ENCODE measurements at regions not wholly inside any gene's neighbourhood (a gene's known extent, or its start where the extent isn't known, plus 50 kb on each side); places are given as distances from the start of the nearest gene placed in this dataset.
"Not testable (repeated sequence)": the region's sequence is repeated elsewhere in the genome, so short reads cannot be mapped to it uniquely, and the experiment has no call there.

- no peaks in the 10 kb centered on the region for H3K36me3 ChIP-seq (ENCODE audit: insufficient read depth, low read depth, low read length)
- no peaks in the 10 kb centered on the region for H3K27me3 ChIP-seq (ENCODE audit: insufficient read depth, low read length)
- H3K4me3 ChIP-seq (ENCODE audit: low read length): no peak overlapping the region
- no peak overlapping the region for H3K27ac ChIP-seq (ENCODE audit: low read length)
- H3K9ac ChIP-seq (ENCODE audit: low read depth, low read length): no peak overlapping the region
- H3K4me1 ChIP-seq (ENCODE audit: insufficient read depth, low read length): no peaks in the 10 kb centered on the region
- no peaks in the 10 kb centered on the region for H3K9me3 ChIP-seq (ENCODE audit: insufficient read depth, low read depth, low read length)
These were observed 363.4 kb downstream of the NPR3 start for GRCh38 chr5:33074548-33074947.

GRCh38 chr5:33075731-33076130 lies 364.6 kb downstream of the NPR3 start:
- no peak overlapping the region for H3K9ac ChIP-seq (ENCODE audit: low read depth, low read length)
- no peak overlapping the region for H3K4me3 ChIP-seq (ENCODE audit: low read length)
- no peak overlapping the region for H3K27ac ChIP-seq (ENCODE audit: low read length)
- no peaks in the 10 kb centered on the region for H3K4me1 ChIP-seq (ENCODE audit: insufficient read depth, low read length)
- no peaks in the 10 kb centered on the region for H3K36me3 ChIP-seq (ENCODE audit: insufficient read depth, low read depth, low read length)
- no peaks in the 10 kb centered on the region for H3K27me3 ChIP-seq (ENCODE audit: insufficient read depth, low read length)
- H3K9me3 ChIP-seq (ENCODE audit: insufficient read depth, low read depth, low read length): no peaks in the 10 kb centered on the region

GRCh38 chr5:33079548-33079947 lies 361.2 kb upstream of the TARS1 start:
- Histone ChIP-seq H3K4me3 (ENCODE audit: low read length) (no peak overlapping the region), H3K4me1 (ENCODE audit: insufficient read depth, low read length) (no peaks in the 10 kb centered on the region), H3K27me3 (ENCODE audit: insufficient read depth, low read length) (no peaks in the 10 kb centered on the region), H3K36me3 (ENCODE audit: insufficient read depth, low read depth, low read length) (no peaks in the 10 kb centered on the region), H3K9me3 (ENCODE audit: insufficient read depth, low read depth, low read length) (no peaks in the 10 kb centered on the region), H3K27ac (ENCODE audit: low read length) (no peak overlapping the region), H3K9ac (ENCODE audit: low read depth, low read length) (no peak overlapping the region)

- Histone ChIP-seq H3K4me1 (ENCODE audit: insufficient read depth, low read length) (no peaks in the 10 kb centered on the region), H3K36me3 (ENCODE audit: insufficient read depth, low read depth, low read length) (no peaks in the 10 kb centered on the region), H3K27me3 (ENCODE audit: insufficient read depth, low read length) (no peaks in the 10 kb centered on the region), H3K27ac (ENCODE audit: low read length) (no peak overlapping the region), H3K9me3 (ENCODE audit: insufficient read depth, low read depth, low read length) (no peaks in the 10 kb centered on the region), H3K9ac (ENCODE audit: low read depth, low read length) (no peak overlapping the region), H3K4me3 (ENCODE audit: low read length) (no peak overlapping the region)
These were observed 360.5 kb upstream of the TARS1 start for GRCh38 chr5:33080287-33080686.

- Histone ChIP-seq H3K9me3 (ENCODE audit: insufficient read depth, low read depth, low read length) (no peaks in the 10 kb centered on the region), H3K36me3 (ENCODE audit: insufficient read depth, low read depth, low read length) (no peaks in the 10 kb centered on the region), H3K27ac (ENCODE audit: low read length) (no peak overlapping the region), H3K9ac (ENCODE audit: low read depth, low read length) (no peak overlapping the region), H3K4me3 (ENCODE audit: low read length) (no peak overlapping the region), H3K4me1 (ENCODE audit: insufficient read depth, low read length) (no peaks in the 10 kb centered on the region), H3K27me3 (ENCODE audit: insufficient read depth, low read length) (no peaks in the 10 kb centered on the region)
These were observed 352.6 kb upstream of the TARS1 start for GRCh38 chr5:33088176-33088575.

GRCh38 chr5:33091571-33092363 lies 349.0 kb upstream of the TARS1 start:
- no peaks in the 10 kb centered on the region for H3K4me1 ChIP-seq (ENCODE audit: insufficient read depth, low read length)
- no peak overlapping the region for H3K9ac ChIP-seq (ENCODE audit: low read depth, low read length)
- H3K9me3 ChIP-seq (ENCODE audit: insufficient read depth, low read depth, low read length): no peaks in the 10 kb centered on the region
- no peaks in the 10 kb centered on the region for H3K27me3 ChIP-seq (ENCODE audit: insufficient read depth, low read length)
- H3K4me3 ChIP-seq (ENCODE audit: low read length): no peak overlapping the region
- no peaks in the 10 kb centered on the region for H3K36me3 ChIP-seq (ENCODE audit: insufficient read depth, low read depth, low read length)
- H3K27ac ChIP-seq (ENCODE audit: low read length): no peak overlapping the region

GRCh38 chr5:33092719-33093118 lies 348.0 kb upstream of the TARS1 start:
- Histone ChIP-seq H3K4me1 (ENCODE audit: insufficient read depth, low read length) (no peaks in the 10 kb centered on the region), H3K9ac (ENCODE audit: low read depth, low read length) (no peak overlapping the region), H3K27me3 (ENCODE audit: insufficient read depth, low read length) (no peaks in the 10 kb centered on the region), H3K4me3 (ENCODE audit: low read length) (no peak overlapping the region), H3K27ac (ENCODE audit: low read length) (no peak overlapping the region), H3K36me3 (ENCODE audit: insufficient read depth, low read depth, low read length) (no peaks in the 10 kb centered on the region), H3K9me3 (ENCODE audit: insufficient read depth, low read depth, low read length) (no peaks in the 10 kb centered on the region)

GRCh38 chr5:33102551-33102950 lies 338.2 kb upstream of the TARS1 start:
- Histone ChIP-seq H3K4me3 (ENCODE audit: low read length) (no peak overlapping the region), H3K27ac (ENCODE audit: low read length) (no peak overlapping the region), H3K4me1 (ENCODE audit: insufficient read depth, low read length) (no peaks in the 10 kb centered on the region), H3K9me3 (ENCODE audit: insufficient read depth, low read depth, low read length) (peaks cover 55% of the 10 kb centered on the region), H3K27me3 (ENCODE audit: insufficient read depth, low read length) (no peaks in the 10 kb centered on the region), H3K36me3 (ENCODE audit: insufficient read depth, low read depth, low read length) (no peaks in the 10 kb centered on the region), H3K9ac (ENCODE audit: low read depth, low read length) (no peak overlapping the region)

- H3K27me3 ChIP-seq (ENCODE audit: insufficient read depth, low read length): no peaks in the 10 kb centered on the region
- H3K9me3 ChIP-seq (ENCODE audit: insufficient read depth, low read depth, low read length): peaks cover 70% of the 10 kb centered on the region
- H3K27ac ChIP-seq (ENCODE audit: low read length): no peak overlapping the region
- H3K4me1 ChIP-seq (ENCODE audit: insufficient read depth, low read length): no peaks in the 10 kb centered on the region
- H3K36me3 ChIP-seq (ENCODE audit: insufficient read depth, low read depth, low read length): no peaks in the 10 kb centered on the region
- H3K9ac ChIP-seq (ENCODE audit: low read depth, low read length): no peak overlapping the region
- no peak overlapping the region for H3K4me3 ChIP-seq (ENCODE audit: low read length)
These were observed 335.2 kb upstream of the TARS1 start for GRCh38 chr5:33105521-33105941.

- H3K4me3 ChIP-seq (ENCODE audit: low read length); H3K36me3 ChIP-seq (ENCODE audit: insufficient read depth, low read depth, low read length); H3K4me1 ChIP-seq (ENCODE audit: insufficient read depth, low read length); H3K9ac ChIP-seq (ENCODE audit: low read depth, low read length); H3K27ac ChIP-seq (ENCODE audit: low read length); H3K27me3 ChIP-seq (ENCODE audit: insufficient read depth, low read length): not testable (repeated sequence)
- peaks cover 34% of the 10 kb centered on the region for H3K9me3 ChIP-seq (ENCODE audit: insufficient read depth, low read depth, low read length)
These were observed 330.3 kb upstream of the TARS1 start for GRCh38 chr5:33110496-33110895.

- Histone ChIP-seq H3K9ac (ENCODE audit: low read depth, low read length) (no peak overlapping the region), H3K27ac (ENCODE audit: low read length) (no peak overlapping the region)
These were observed 326.4 kb upstream of the TARS1 start for GRCh38 chr5:33114361-33114760.

GRCh38 chr5:33115467-33115866 lies 325.3 kb upstream of the TARS1 start:
- no peak overlapping the region for H3K4me3 ChIP-seq (ENCODE audit: low read length)
- no peaks in the 10 kb centered on the region; the same call in 1 of the 2 replicates for H3K9me3 ChIP-seq (ENCODE audit: insufficient read depth, low read depth, low read length)
- no peak overlapping the region for H3K27ac ChIP-seq (ENCODE audit: low read length)
- no peak overlapping the region for H3K9ac ChIP-seq (ENCODE audit: low read depth, low read length)
- H3K27me3 ChIP-seq (ENCODE audit: insufficient read depth, low read length): no peaks in the 10 kb centered on the region
- H3K36me3 ChIP-seq (ENCODE audit: insufficient read depth, low read depth, low read length): no peaks in the 10 kb centered on the region
- H3K4me1 ChIP-seq (ENCODE audit: insufficient read depth, low read length): no peaks in the 10 kb centered on the region

More at GRCh38 chr5:33114361-33114760, 326.4 kb upstream of the TARS1 start:
- Histone ChIP-seq H3K4me1 (ENCODE audit: insufficient read depth, low read length) (no peaks in the 10 kb centered on the region), H3K4me3 (ENCODE audit: low read length) (no peak overlapping the region), H3K9me3 (ENCODE audit: insufficient read depth, low read depth, low read length) (peaks cover under 1% of the 10 kb centered on the region), H3K36me3 (ENCODE audit: insufficient read depth, low read depth, low read length) (no peaks in the 10 kb centered on the region), H3K27me3 (ENCODE audit: insufficient read depth, low read length) (no peaks in the 10 kb centered on the region)
